Activated naive CD8-positive, alpha-beta T cell treated with anti-CD3 and anti-CD28 coated beads for 36 hours (primary cell): ENCODE measurements at regions not wholly inside any gene's neighbourhood (a gene's known extent, or its start where the extent isn't known, plus 50 kb on each side); places are given as distances from the start of the nearest gene placed in this dataset.
"Not testable (repeated sequence)": the region's sequence is repeated elsewhere in the genome, so short reads cannot be mapped to it uniquely, and the experiment has no call there.

Experiments
- DNase-seq: peaks from one replicate; pipeline ENCODE4 v3.0.0; 2021
- H3K27ac Mint-ChIP-seq: one replicate; pipeline ENCODE4 v1.8.0; 2022; ENCODE audit warnings: mild to moderate bottlenecking, moderate library complexity, mixed read lengths
- H3K27me3 Mint-ChIP-seq: one replicate; pipeline ENCODE4 v1.8.0; 2022; ENCODE audit warnings: mild to moderate bottlenecking, mixed read lengths
- H3K36me3 Mint-ChIP-seq: one replicate; pipeline ENCODE4 v1.8.0; 2021; ENCODE audit warnings: mild to moderate bottlenecking, mixed read lengths
- H3K4me1 Mint-ChIP-seq: one replicate; pipeline ENCODE4 v1.8.0; 2021; ENCODE audit warnings: mixed read lengths
- H3K4me3 Mint-ChIP-seq: one replicate; pipeline ENCODE4 v1.8.0; 2022; ENCODE audit warnings: mild to moderate bottlenecking, moderate library complexity, mixed read lengths
- H3K9me3 Mint-ChIP-seq: one replicate; pipeline ENCODE4 v1.8.0; 2022; ENCODE audit warnings: mixed read lengths

- not testable (repeated sequence) for DNase-seq, H3K4me3 Mint-ChIP-seq, H3K4me1 Mint-ChIP-seq
These were observed 1441.2 kb upstream of the ACVR2A start for GRCh38 chr2:146403546-146404160.

GRCh38 chr2:146392631-146393030 lies 1452.2 kb upstream of the ACVR2A start:
- DNase-seq = no peak
- Mint-ChIP-seq H3K9me3 (peaks cover 3% of the 10 kb centered on the region), H3K27ac (no peak overlapping the region), H3K4me1 (no peaks in the 10 kb centered on the region), H3K27me3 (no peaks in the 10 kb centered on the region), H3K4me3 (no peak overlapping the region), H3K36me3 (no peaks in the 10 kb centered on the region)

More at GRCh38 chr2:146403546-146404160, 1441.2 kb upstream of the ACVR2A start:
- not testable (repeated sequence) for H3K27me3 Mint-ChIP-seq, H3K9me3 Mint-ChIP-seq, H3K36me3 Mint-ChIP-seq, H3K27ac Mint-ChIP-seq

- Mint-ChIP-seq H3K27ac (no peak overlapping the region), H3K4me3 (no peak overlapping the region), H3K36me3 (no peaks in the 10 kb centered on the region), H3K27me3 (no peaks in the 10 kb centered on the region), H3K4me1 (no peaks in the 10 kb centered on the region), H3K9me3 (peaks cover 3% of the 10 kb centered on the region)
- no peak for DNase-seq
These were observed 1452.6 kb upstream of the ACVR2A start for GRCh38 chr2:146392186-146392585.

- H3K36me3 Mint-ChIP-seq = no peaks in the 10 kb centered on the region
- no peaks in the 10 kb centered on the region for H3K4me1 Mint-ChIP-seq
- no peak overlapping the region for H3K27ac Mint-ChIP-seq
- peaks cover 3% of the 10 kb centered on the region for H3K9me3 Mint-ChIP-seq
- no peaks in the 10 kb centered on the region for H3K27me3 Mint-ChIP-seq
- H3K4me3 Mint-ChIP-seq = no peak overlapping the region
- no peak for DNase-seq
These were observed 1456.1 kb upstream of the ACVR2A start for GRCh38 chr2:146388757-146389156.

GRCh38 chr2:146386096-146386495 lies 1458.7 kb upstream of the ACVR2A start:
- H3K4me1 Mint-ChIP-seq = no peaks in the 10 kb centered on the region
- H3K36me3 Mint-ChIP-seq = no peaks in the 10 kb centered on the region
- H3K4me3 Mint-ChIP-seq = no peak overlapping the region
- DNase-seq = no peak
- H3K27ac Mint-ChIP-seq = no peak overlapping the region
- H3K27me3 Mint-ChIP-seq = no peaks in the 10 kb centered on the region
- H3K9me3 Mint-ChIP-seq = peaks cover 1% of the 10 kb centered on the region

- Mint-ChIP-seq H3K4me1 (no peaks in the 10 kb centered on the region), H3K27me3 (no peaks in the 10 kb centered on the region), H3K9me3 (peaks cover 1% of the 10 kb centered on the region), H3K27ac (no peak overlapping the region), H3K36me3 (no peaks in the 10 kb centered on the region), H3K4me3 (no peak overlapping the region)
- DNase-seq = no peak
These were observed 1459.8 kb upstream of the ACVR2A start for GRCh38 chr2:146385031-146385430.

- no peaks in the 10 kb centered on the region for H3K27me3 Mint-ChIP-seq
- H3K36me3 Mint-ChIP-seq = no peaks in the 10 kb centered on the region
- no peak overlapping the region for H3K4me3 Mint-ChIP-seq
These were observed 1468.2 kb upstream of the ACVR2A start for GRCh38 chr2:146376511-146377064.

GRCh38 chr2:146374505-146374904 lies 1470.3 kb upstream of the ACVR2A start:
- Mint-ChIP-seq H3K36me3 (no peaks in the 10 kb centered on the region), H3K4me1 (no peaks in the 10 kb centered on the region), H3K9me3 (peaks cover 20% of the 10 kb centered on the region), H3K4me3 (no peak overlapping the region), H3K27me3 (no peaks in the 10 kb centered on the region), H3K27ac (no peak overlapping the region)
- DNase-seq = no peak

More at GRCh38 chr2:146376511-146377064, 1468.2 kb upstream of the ACVR2A start:
- Mint-ChIP-seq H3K27ac (no peak overlapping the region), H3K9me3 (peaks cover 14% of the 10 kb centered on the region), H3K4me1 (no peaks in the 10 kb centered on the region)
- DNase-seq = no peak

- H3K27ac Mint-ChIP-seq, DNase-seq, H3K4me1 Mint-ChIP-seq, H3K4me3 Mint-ChIP-seq, H3K27me3 Mint-ChIP-seq, H3K36me3 Mint-ChIP-seq: not testable (repeated sequence)
- H3K9me3 Mint-ChIP-seq = peaks cover 19% of the 10 kb centered on the region
These were observed 1473.5 kb upstream of the ACVR2A start for GRCh38 chr2:146371364-146371763.

- Mint-ChIP-seq H3K9me3 (peaks cover 19% of the 10 kb centered on the region), H3K4me1 (no peaks in the 10 kb centered on the region), H3K27me3 (no peaks in the 10 kb centered on the region), H3K4me3 (no peak overlapping the region), H3K27ac (no peak overlapping the region), H3K36me3 (no peaks in the 10 kb centered on the region)
- DNase-seq = no peak
These were observed 1474.0 kb upstream of the ACVR2A start for GRCh38 chr2:146370826-146371225.

- Mint-ChIP-seq H3K27ac (no peak overlapping the region), H3K4me1 (no peaks in the 10 kb centered on the region), H3K4me3 (no peak overlapping the region), H3K27me3 (no peaks in the 10 kb centered on the region), H3K36me3 (no peaks in the 10 kb centered on the region), H3K9me3 (peaks cover 6% of the 10 kb centered on the region)
- DNase-seq = no peak
These were observed 1478.6 kb upstream of the ACVR2A start for GRCh38 chr2:146366276-146366675.

- Mint-ChIP-seq H3K9me3 (peaks cover 1% of the 10 kb centered on the region), H3K36me3 (no peaks in the 10 kb centered on the region), H3K27ac (no peak overlapping the region), H3K4me1 (no peaks in the 10 kb centered on the region), H3K4me3 (no peak overlapping the region), H3K27me3 (no peaks in the 10 kb centered on the region)
- no peak for DNase-seq
These were observed 1479.8 kb upstream of the ACVR2A start for GRCh38 chr2:146365041-146365440.

GRCh38 chr2:146363731-146364130 lies 1481.1 kb upstream of the ACVR2A start:
- H3K9me3 Mint-ChIP-seq = no peaks in the 10 kb centered on the region
- no peak for DNase-seq
- H3K27ac Mint-ChIP-seq = no peak overlapping the region
- H3K4me3 Mint-ChIP-seq = no peak overlapping the region
- no peaks in the 10 kb centered on the region for H3K36me3 Mint-ChIP-seq
- no peaks in the 10 kb centered on the region for H3K4me1 Mint-ChIP-seq
- H3K27me3 Mint-ChIP-seq = no peaks in the 10 kb centered on the region

- Mint-ChIP-seq H3K27ac (no peak overlapping the region), H3K9me3 (peaks cover 1% of the 10 kb centered on the region), H3K36me3 (no peaks in the 10 kb centered on the region), H3K27me3 (no peaks in the 10 kb centered on the region), H3K4me3 (no peak overlapping the region), H3K4me1 (no peaks in the 10 kb centered on the region)
- DNase-seq = no peak
These were observed 1493.1 kb upstream of the ACVR2A start for GRCh38 chr2:146351689-146352088.

- Mint-ChIP-seq H3K4me3 (no peak overlapping the region), H3K36me3 (no peaks in the 10 kb centered on the region), H3K27me3 (no peaks in the 10 kb centered on the region), H3K27ac (no peak overlapping the region), H3K9me3 (no peaks in the 10 kb centered on the region), H3K4me1 (no peaks in the 10 kb centered on the region)
- no peak for DNase-seq
These were observed 1495.5 kb upstream of the ACVR2A start for GRCh38 chr2:146349334-146349733.

- no peaks in the 10 kb centered on the region for H3K4me1 Mint-ChIP-seq
- DNase-seq = no peak
- no peaks in the 10 kb centered on the region for H3K27me3 Mint-ChIP-seq
- H3K27ac Mint-ChIP-seq = no peak overlapping the region
- H3K4me3 Mint-ChIP-seq = no peak overlapping the region
- peaks cover 1% of the 10 kb centered on the region for H3K9me3 Mint-ChIP-seq
- no peaks in the 10 kb centered on the region for H3K36me3 Mint-ChIP-seq
These were observed 1519.9 kb upstream of the ACVR2A start for GRCh38 chr2:146324951-146325350.
